Activated naive CD4-positive, alpha-beta T cell treated with anti-CD3 and anti-CD28 coated beads for 36 hours (primary cell): ENCODE measurements at regions not wholly inside any gene's neighbourhood (a gene's known extent, or its start where the extent isn't known, plus 50 kb on each side); places are given as distances from the start of the nearest gene placed in this dataset.

ENCODE experiments used
- CTCF ChIA-PET: fragments of 350-600 bp; sonication (Branson Sonifier 250); formaldehyde crosslinking; loops from one replicate; lab custom pipeline; 2021; ENCODE audit warnings: antibody characterized with exemption; lab: Charles Lee
- DNase-seq: peaks from one replicate; pipeline ENCODE4 v3.0.0-alpha.2; 2020
- H3K27ac Mint-ChIP-seq: one replicate; pipeline ENCODE4 v1.8.0; 2021; ENCODE audit warnings: mild to moderate bottlenecking, mixed read lengths
- H3K27me3 Mint-ChIP-seq: one replicate; pipeline ENCODE4 v1.8.0; 2021; ENCODE audit warnings: low read depth, mixed read lengths
- H3K36me3 Mint-ChIP-seq: one replicate; pipeline ENCODE4 v1.8.0; 2021; ENCODE audit warnings: low read depth, mixed read lengths
- H3K4me1 Mint-ChIP-seq: one replicate; pipeline ENCODE4 v1.8.0; 2021; ENCODE audit warnings: low read depth, mixed read lengths
- H3K4me3 Mint-ChIP-seq: one replicate; pipeline ENCODE4 v1.8.0; 2021; ENCODE audit warnings: mild to moderate bottlenecking, moderate library complexity, mixed read lengths
- H3K9me3 Mint-ChIP-seq: one replicate; pipeline ENCODE4 v1.8.0; 2021; ENCODE audit warnings: mixed read lengths
- intact Hi-C: fragments of 100-400 bp; cut with micrococcal nuclease; formaldehyde crosslinking; loops from one replicate; pipeline ENCODE4 v1.15.1; 2023

GRCh38 chr2:152280780-152281179 lies 54.2 kb upstream of the FMNL2 start:
- Mint-ChIP-seq H3K9me3 (no peaks in the 10 kb centered on the region), H3K4me1 (no peaks in the 10 kb centered on the region), H3K36me3 (no peaks in the 10 kb centered on the region), H3K4me3 (no peak overlapping the region), H3K27ac (no peak overlapping the region), H3K27me3 (peaks cover 6% of the 10 kb centered on the region)
- CTCF ChIA-PET, result no interaction called here
- DNase-seq, result no peak
- intact Hi-C loops, result no loop called here

- Mint-ChIP-seq H3K9me3 (no peaks in the 10 kb centered on the region), H3K27ac (no peak overlapping the region), H3K27me3 (peaks cover 6% of the 10 kb centered on the region), H3K4me3 (no peak overlapping the region), H3K4me1 (no peaks in the 10 kb centered on the region), H3K36me3 (no peaks in the 10 kb centered on the region)
- intact Hi-C loops, result no loop called here
- CTCF ChIA-PET, result no interaction called here
- no peak for DNase-seq
Measured at GRCh38 chr2:152283392-152283791, 51.6 kb upstream of the FMNL2 start.

- no peaks in the 10 kb centered on the region for H3K36me3 Mint-ChIP-seq
- H3K27me3 Mint-ChIP-seq, result peaks cover 8% of the 10 kb centered on the region
- no peaks in the 10 kb centered on the region for H3K9me3 Mint-ChIP-seq
- no peak overlapping the region for H3K27ac Mint-ChIP-seq
- no peak overlapping the region for H3K4me3 Mint-ChIP-seq
- DNase-seq, result no peak
- H3K4me1 Mint-ChIP-seq, result no peaks in the 10 kb centered on the region
- CTCF ChIA-PET, result no interaction called here
- intact Hi-C loops, result no loop called here
Measured at GRCh38 chr2:152284398-152284797, 50.6 kb upstream of the FMNL2 start.
